Body of pancreas (tissue), 4 donors: ENCODE measurements at regions not wholly inside any gene's neighbourhood (a gene's known extent, or its start where the extent isn't known, plus 50 kb on each side); places are given as distances from the start of the nearest gene placed in this dataset.
"Not testable (repeated sequence)": the region's sequence is repeated elsewhere in the genome, so short reads cannot be mapped to it uniquely, and the experiment has no call there.

Source experiments
- CTCF ChIP-seq, 7 experiments: fragments of 450-650 bp in 4 of 7; fragments of 200-600 bp in 3 of 7; sonication (generic) in 3 of 7; IDR thresholded peaks; one replicate each; pipeline ENCODE4 v1.5.1; 2016 to 2019; ENCODE audit warnings: antibody characterized with exemption in 7 of 7
- POLR2A ChIP-seq, 3 donors: fragments of 450-650 bp; IDR thresholded peaks; one replicate each; pipeline ENCODE4 v1.6.1; 2016; ENCODE audit warnings: antibody characterized with exemption in 3 of 3, mild to moderate bottlenecking in 2 of 3

GRCh38 chr18:1335345-1335744 is 430.7 kb downstream of the ADCYAP1 start:
- not testable (repeated sequence) for TF ChIP-seq POLR2A, CTCF (IDR thresholded peaks at IDR 0.05)
